Tibial artery (tissue), 4 donors: ENCODE measurements at regions not wholly inside any gene's neighbourhood (a gene's known extent, or its start where the extent isn't known, plus 50 kb on each side); places are given as distances from the start of the nearest gene placed in this dataset.
"Not testable (repeated sequence)": the region's sequence is repeated elsewhere in the genome, so short reads cannot be mapped to it uniquely, and the experiment has no call there.

Source experiments
- DNase-seq, 2 donors: peaks; one replicate each; pipeline ENCODE4 v3.0.0-alpha.2; 2019
- H3K27ac ChIP-seq, 2 donors: fragments of 200-600 bp; sonication (generic) in 1 of 2; 1 replicate in 1 of 2; 2 replicates in 1 of 2; pipeline ENCODE4 v1.5.1; 2018 to 2019; ENCODE audit warnings: mild to moderate bottlenecking in 1 of 2
- H3K27me3 ChIP-seq, 2 donors: fragments of 200-600 bp; sonication (generic) in 1 of 2; one replicate each; pipeline versions ENCODE4 v1.5.1 to v1.6.0; 2016 to 2019
- H3K36me3 ChIP-seq, 3 donors: fragments of 200-600 bp; sonication (generic) in 2 of 3; one replicate each; pipeline ENCODE4 v1.5.1; 2016 to 2019; ENCODE audit warnings: mild to moderate bottlenecking in 2 of 3
- H3K4me1 ChIP-seq, 4 donors: fragments of 200-600 bp; sonication (generic) in 2 of 4; 1 replicate in 3 of 4; 2 replicates in 1 of 4; pipeline ENCODE4 v1.5.1; 2016 to 2019
- H3K4me3 ChIP-seq, 2 donors: fragments of 200-600 bp; sonication (generic) in 1 of 2; 1 replicate in 1 of 2; 2 replicates in 1 of 2; pipeline ENCODE4 v1.5.1; 2018 to 2019; ENCODE audit warnings: mild to moderate bottlenecking in 2 of 2
- H3K9me3 ChIP-seq, 3 donors: fragments of 200-600 bp; sonication (generic) in 1 of 3; one replicate each; pipeline ENCODE4 v1.5.1; 2016 to 2019
- intact Hi-C: fragments of 100-400 bp; cut with DNase I; formaldehyde crosslinking; loops from one replicate; pipeline ENCODE4 v1.15.0; 2023; ENCODE audit warnings: low total_unique reads
- TF ChIP-seq, protein P1 (sequence below), 2 experiments: fragments of 200-600 bp in 1 of 2; fragments of 450-650 bp in 1 of 2; IDR thresholded peaks; one replicate each; pipeline ENCODE4 v1.5.1; 2017 to 2019; ENCODE audit warnings: antibody characterized with exemption in 2 of 2, mild to moderate bottlenecking in 1 of 2, moderate library complexity in 1 of 2

GRCh38 chr12:76942267-76942666, 63.4 kb upstream of the CSRP2 start:
- Histone ChIP-seq H3K36me3 (no peaks in the 10 kb centered on the region), H3K4me3 (no peak overlapping the region), H3K27me3 (no peaks in the 10 kb centered on the region), H3K4me1 (peaks cover 0 to 10% (median 4%) of the 10 kb centered on the region in 4 donors), H3K9me3 (no peaks in the 10 kb centered on the region), H3K27ac (no peak overlapping the region)
- TF ChIP-seq, protein P1, sequence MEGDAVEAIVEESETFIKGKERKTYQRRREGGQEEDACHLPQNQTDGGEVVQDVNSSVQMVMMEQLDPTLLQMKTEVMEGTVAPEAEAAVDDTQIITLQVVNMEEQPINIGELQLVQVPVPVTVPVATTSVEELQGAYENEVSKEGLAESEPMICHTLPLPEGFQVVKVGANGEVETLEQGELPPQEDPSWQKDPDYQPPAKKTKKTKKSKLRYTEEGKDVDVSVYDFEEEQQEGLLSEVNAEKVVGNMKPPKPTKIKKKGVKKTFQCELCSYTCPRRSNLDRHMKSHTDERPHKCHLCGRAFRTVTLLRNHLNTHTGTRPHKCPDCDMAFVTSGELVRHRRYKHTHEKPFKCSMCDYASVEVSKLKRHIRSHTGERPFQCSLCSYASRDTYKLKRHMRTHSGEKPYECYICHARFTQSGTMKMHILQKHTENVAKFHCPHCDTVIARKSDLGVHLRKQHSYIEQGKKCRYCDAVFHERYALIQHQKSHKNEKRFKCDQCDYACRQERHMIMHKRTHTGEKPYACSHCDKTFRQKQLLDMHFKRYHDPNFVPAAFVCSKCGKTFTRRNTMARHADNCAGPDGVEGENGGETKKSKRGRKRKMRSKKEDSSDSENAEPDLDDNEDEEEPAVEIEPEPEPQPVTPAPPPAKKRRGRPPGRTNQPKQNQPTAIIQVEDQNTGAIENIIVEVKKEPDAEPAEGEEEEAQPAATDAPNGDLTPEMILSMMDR (IDR thresholded peaks at IDR 0.05) = no peak
- intact Hi-C loops = no loop called here
- no peak for DNase-seq

DNA sequence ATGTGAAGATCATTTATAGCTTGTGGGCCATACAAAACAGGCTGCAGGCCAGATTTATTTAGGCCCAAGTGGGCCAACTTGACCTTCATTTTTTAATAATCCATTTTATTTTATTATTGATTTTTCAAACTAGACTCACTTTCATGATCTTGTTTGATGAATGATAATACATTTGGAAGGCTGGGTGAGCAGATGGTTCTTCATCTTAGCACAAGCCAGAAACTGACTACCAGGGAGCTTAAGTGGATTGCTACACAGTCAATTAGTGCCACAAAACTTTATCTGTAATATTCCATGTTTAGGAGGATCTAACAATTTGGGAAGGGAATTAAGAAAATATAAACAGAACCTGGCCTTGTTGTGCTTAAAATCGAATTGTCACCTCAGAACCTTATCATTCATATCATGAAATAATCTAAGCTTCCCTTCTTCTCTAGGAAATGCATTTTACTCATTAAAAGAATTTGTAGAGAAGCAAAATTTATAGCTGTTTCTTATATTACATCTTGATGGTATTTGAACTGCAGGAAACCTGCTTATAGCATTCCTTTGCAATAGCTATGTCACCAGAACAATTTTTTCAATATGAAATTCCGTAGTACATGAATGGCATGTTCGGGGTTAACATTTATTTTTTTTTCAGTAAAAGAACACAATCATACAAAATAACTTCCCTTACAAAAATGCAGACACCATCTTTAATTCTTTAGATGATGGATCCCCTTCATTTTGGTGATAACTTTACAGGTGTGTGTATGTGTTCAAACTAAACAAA, 62.0 kb upstream of the CSRP2 start:
- Histone ChIP-seq H3K4me3 (no peak overlapping the region), H3K27me3 (no peaks in the 10 kb centered on the region), H3K27ac (no peak overlapping the region), H3K4me1 (peaks cover 0 to 10% (median 4%) of the 10 kb centered on the region in 4 donors), H3K36me3 (no peaks in the 10 kb centered on the region), H3K9me3 (no peaks in the 10 kb centered on the region)
- intact Hi-C loops = no loop called here
- no peak for DNase-seq
- TF ChIP-seq, protein P1 (IDR thresholded peaks at IDR 0.05) = no peak

GRCh38 chr12:76939701-76940100, 60.9 kb upstream of the CSRP2 start:
- no peaks in the 10 kb centered on the region for H3K36me3 ChIP-seq
- H3K4me1 ChIP-seq = peaks cover 0 to 10% (median 4%) of the 10 kb centered on the region in 4 donors
- DNase-seq = no peak
- H3K9me3 ChIP-seq = no peaks in the 10 kb centered on the region
- intact Hi-C loops = no loop called here
- H3K27me3 ChIP-seq = no peaks in the 10 kb centered on the region
- H3K27ac ChIP-seq = no peak overlapping the region
- TF ChIP-seq, protein P1 (IDR thresholded peaks at IDR 0.05) = no peak
- H3K4me3 ChIP-seq = no peak overlapping the region

GRCh38 chr12:76936275-76937193, 57.7 kb upstream of the CSRP2 start:
- Histone ChIP-seq H3K4me1 (no peaks in the 10 kb centered on the region), H3K36me3 (no peaks in the 10 kb centered on the region), H3K27me3 (no peaks in the 10 kb centered on the region), H3K9me3 (no peaks in the 10 kb centered on the region), H3K4me3 (no peak overlapping the region), H3K27ac (no peak overlapping the region)
- TF ChIP-seq, protein P1 (IDR thresholded peaks at IDR 0.05) = no peak
- intact Hi-C loops = no loop called here
- no peak for DNase-seq

GRCh38 chr12:76933392-76933791, 54.6 kb upstream of the CSRP2 start:
- H3K4me3 ChIP-seq, intact Hi-C loops, H3K9me3 ChIP-seq, H3K27ac ChIP-seq, DNase-seq, H3K27me3 ChIP-seq, H3K4me1 ChIP-seq, H3K36me3 ChIP-seq: not testable (repeated sequence)

DNA sequence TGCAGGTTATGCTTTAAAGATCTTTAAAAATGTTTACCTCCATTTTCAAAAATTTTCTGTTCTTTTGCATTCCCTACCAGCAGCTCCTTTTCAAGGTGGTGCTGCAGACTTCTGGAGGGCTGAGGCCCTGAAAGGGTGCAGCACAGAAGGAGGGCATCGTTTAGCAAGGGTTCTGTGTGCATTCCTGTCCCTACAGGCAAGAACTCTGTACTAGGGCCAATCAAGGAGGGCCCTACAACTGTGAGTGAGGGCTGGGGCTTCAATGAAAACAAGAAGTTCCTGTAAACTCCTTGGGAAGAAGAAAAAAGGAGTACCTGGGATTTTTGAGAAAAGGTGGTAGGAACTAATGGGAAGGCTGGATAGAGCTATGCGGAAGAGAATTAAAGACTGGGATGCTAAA, 50.7 kb upstream of the CSRP2 start:
- TF ChIP-seq, protein P1 (IDR thresholded peaks at IDR 0.05) = no peak
- intact Hi-C loops = no loop called here
- Histone ChIP-seq H3K4me1 (peaks cover 0 to 18% (median 0%) of the 10 kb centered on the region in 4 donors), H3K36me3 (no peaks in the 10 kb centered on the region), H3K9me3 (no peaks in the 10 kb centered on the region), H3K27ac (no peak overlapping the region), H3K27me3 (no peaks in the 10 kb centered on the region), H3K4me3 (no peak overlapping the region)
- no peak for DNase-seq
